ENCODE measurements at regions not wholly inside any gene's neighbourhood (a gene's known extent, or its start where the extent isn't known, plus 50 kb on each side); places are given as distances from the start of the nearest gene placed in this dataset.

- Histone ChIP-seq H3K79me1 (ENCODE audit: low read depth in 1 of 2, low read length in 2 of 2) (no peaks in the 10 kb centered on the region), H2AK9ac (replicated peaks; ENCODE audit: low read depth, low read length, poor library complexity) (no peak overlapping the region), H3K9me3 (ENCODE audit: control insufficient read depth, insufficient read depth, low read length) (peaks cover 45% of the 10 kb centered on the region), H3K4me3 (ENCODE audit: insufficient read depth, low read depth, low read length) (no peak overlapping the region), H3K18ac (ENCODE audit: low read depth, low read length) (no peak overlapping the region), H2BK120ac (ENCODE audit: low read depth, low read length) (no peak overlapping the region), H2AK5ac (ENCODE audit: low read depth, low read length) (no peak overlapping the region), H3K27me3 (ENCODE audit: control insufficient read depth, insufficient read depth, low read length) (no peaks in the 10 kb centered on the region), H3K4me2 (ENCODE audit: low read depth, low read length) (no peak overlapping the region), H3K9me1 (ENCODE audit: insufficient read depth, low read length) (no peaks in the 10 kb centered on the region), H2AFZ (replicated peaks; ENCODE audit: low read length, poor library complexity) (no peak overlapping the region), H3K23ac (ENCODE audit: low read depth, low read length) (no peak overlapping the region), H3K27ac (ENCODE audit: insufficient read depth, low read length) (no peak overlapping the region), H2BK20ac (ENCODE audit: low read depth, low read length) (no peak overlapping the region), H4K8ac (ENCODE audit: low read depth in 2 of 2, low read length in 2 of 2) (no peak overlapping the region), H3K9ac (ENCODE audit: low read depth, low read length) (no peak overlapping the region), H4K5ac (ENCODE audit: low read depth, low read length) (no peak overlapping the region), H4K20me1 (ENCODE audit: insufficient read depth, low read length) (no peaks in the 10 kb centered on the region), H3K14ac (replicated peaks; ENCODE audit: low read depth, low read length) (no peak overlapping the region), H3K36me3 (ENCODE audit: control insufficient read depth, insufficient read depth, low read length) (no peaks in the 10 kb centered on the region), H3K4ac (ENCODE audit: low read depth, low read length) (no peak overlapping the region), H4K91ac (ENCODE audit: insufficient read depth, low read depth, low read length) (no peak overlapping the region), H2BK15ac (ENCODE audit: low read depth, low read length) (no peak overlapping the region), H3K4me1 (ENCODE audit: control insufficient read depth, insufficient read depth, low read length) (no peaks in the 10 kb centered on the region), H2BK5ac (ENCODE audit: low read depth, low read length, poor library complexity, severe bottlenecking) (no peak overlapping the region), H3K56ac (ENCODE audit: extremely low read depth, insufficient read depth, low read length) (no peak overlapping the region)
- DNase-seq (no peak), ATAC-seq (ENCODE audit: low read depth) (no peak)
- CTCF ChIA-PET, result no interaction called here
- dilution Hi-C loops (cut with HindIII; ENCODE audit: low sequenced_read_pairs, unreplicated experiment) (no loop called here), intact Hi-C loops (cut with micrococcal nuclease) (no loop called here), in situ Hi-C loops (cut with MboI; ENCODE audit: low sequenced_read_pairs) (no loop called here)
- no TSS peak for BruUV-seq (replicated peaks)
- TF ChIP-seq RCOR1 (IDR thresholded peaks at IDR 0.05; ENCODE audit: insufficient replicate concordance, low read length) (no peak), FOS (IDR thresholded peaks at IDR 0.05; ENCODE audit: low read depth, low read length) (no peak), USF2 (IDR thresholded peaks at IDR 0.05; ENCODE audit: low read depth, low read length) (no peak), RAD21 (IDR thresholded peaks at IDR 0.05; ENCODE audit: low read length) (no peak), ELK1 (IDR thresholded peaks at IDR 0.05; ENCODE audit: borderline replicate concordance, low read depth, low read length) (no peak), RFX5 (IDR thresholded peaks at IDR 0.05; ENCODE audit: low read depth, low read length) (no peak), MAZ (IDR thresholded peaks at IDR 0.05; ENCODE audit: borderline replicate concordance, low read depth, low read length) (no peak), CEBPB (IDR thresholded peaks at IDR 0.05; ENCODE audit: low read depth, low read length) (no peak), CHD1 (IDR thresholded peaks at IDR 0.05; ENCODE audit: low read depth, low read length) (no peak), CTCF (conservative IDR thresholded peaks at IDR 0.05; ENCODE audit: low read depth, low read length) (no peak), POLR2A (IDR thresholded peaks at IDR 0.05; ENCODE audit: low read depth, low read length) (no peak), NFE2L2 (IDR thresholded peaks at IDR 0.05; ENCODE audit: low read depth, low read length) (no peak), BHLHE40 (IDR thresholded peaks at IDR 0.05; ENCODE audit: low read depth, low read length) (no peak)
- POLR2A ChIA-PET (ENCODE audit: unreplicated experiment), result no interaction called here
- 51% methylated on average over 4 of the region's 16 CpGs; no CpG with 5 or more reads in 1 of the 2 experiments for WGBS, 2 experiments (ENCODE audit: extremely low coverage in 2 of 2, insufficient read length in 1 of 2)
Observed at GRCh38 chr22:48391171-48391711, 1436.4 kb downstream of the BRD1 start.

Measured in IMR-90 (cell line).